Colonic mucosa (tissue), 4 donors: ENCODE measurements at regions not wholly inside any gene's neighbourhood (a gene's known extent, or its start where the extent isn't known, plus 50 kb on each side); places are given as distances from the start of the nearest gene placed in this dataset.

ENCODE experiments used
- DNase-seq: peaks from one replicate; pipeline ENCODE4 v3.0.0-alpha.2; 2020
- H3K27ac ChIP-seq: fragments of 200-600 bp; one replicate; pipeline ENCODE4 v1.8.0; 2021
- H3K27me3 ChIP-seq: fragments of 200-600 bp; one replicate; pipeline ENCODE4 v1.8.0; 2021
- H3K36me3 ChIP-seq: fragments of 200-600 bp; one replicate; pipeline ENCODE4 v1.8.0; 2021
- H3K4me1 ChIP-seq: fragments of 200-600 bp; one replicate; pipeline ENCODE4 v1.8.0; 2021; ENCODE audit warnings: mild to moderate bottlenecking
- H3K4me3 ChIP-seq: fragments of 200-600 bp; one replicate; pipeline ENCODE4 v1.8.0; 2021
- H3K9ac ChIP-seq, 2 donors: one replicate each; pipeline ENCODE4 v1.7.0; 2013; ENCODE audit warnings: control low read depth in 2 of 2, low read depth in 2 of 2, low read length in 2 of 2
- H3K9me3 ChIP-seq: fragments of 200-600 bp; one replicate; pipeline ENCODE4 v1.8.0; 2021
- CTCF ChIP-seq: fragments of 200-600 bp; IDR thresholded peaks from one replicate; pipeline ENCODE4 v1.8.0; 2022; ENCODE audit warnings: antibody characterized with exemption, mild to moderate bottlenecking
- intact Hi-C: fragments of 100-400 bp; cut with DNase I; formaldehyde crosslinking; loops from one replicate; pipeline ENCODE4 v1.14.1; 2022
- donor health status: healthy.
- donor health status: DM: no; HTN: no; CAD: no.
- donor health status: DM: no; HTN: no; CAD: no.

GRCh38 chr13:91169321-91170050, 178.0 kb upstream of the MIR17HG start:
- H3K9me3 ChIP-seq: no peaks in the 10 kb centered on the region
- no peak for DNase-seq
- no peaks in the 10 kb centered on the region for H3K4me1 ChIP-seq
- H3K27me3 ChIP-seq: no peaks in the 10 kb centered on the region
- H3K4me3 ChIP-seq: no peak overlapping the region
- TF ChIP-seq CTCF: no peak
- H3K27ac ChIP-seq: no peak overlapping the region
- H3K36me3 ChIP-seq: no peaks in the 10 kb centered on the region
- intact Hi-C loops: no loop called here
- H3K9ac ChIP-seq: no peak overlapping the region

- no peaks in the 10 kb centered on the region for H3K4me1 ChIP-seq
- intact Hi-C loops: no loop called here
- H3K9me3 ChIP-seq: no peaks in the 10 kb centered on the region
- no peaks in the 10 kb centered on the region for H3K27me3 ChIP-seq
- no peaks in the 10 kb centered on the region for H3K36me3 ChIP-seq
- H3K4me3 ChIP-seq: no peak overlapping the region
- TF ChIP-seq CTCF: no peak
- DNase-seq: no peak
- H3K9ac ChIP-seq: no peak overlapping the region
- H3K27ac ChIP-seq: no peak overlapping the region
These were observed 175.3 kb upstream of the MIR17HG start for GRCh38 chr13:91172160-91172559.

GRCh38 chr13:91174886-91175501, 172.5 kb upstream of the MIR17HG start:
- Histone ChIP-seq H3K27me3 (no peaks in the 10 kb centered on the region), H3K36me3 (no peaks in the 10 kb centered on the region), H3K27ac (no peak overlapping the region), H3K9me3 (no peaks in the 10 kb centered on the region), H3K4me1 (no peaks in the 10 kb centered on the region), H3K9ac (no peak overlapping the region), H3K4me3 (peak overlapping the region; percentile 15)
- no peak for TF ChIP-seq CTCF
- DNase-seq: no peak
- intact Hi-C loops: no loop called here

GRCh38 chr13:91178099-91178498, 169.4 kb upstream of the MIR17HG start:
- Histone ChIP-seq H3K36me3 (no peaks in the 10 kb centered on the region), H3K4me3 (no peak overlapping the region), H3K9me3 (no peaks in the 10 kb centered on the region), H3K27me3 (no peaks in the 10 kb centered on the region), H3K9ac (no peak overlapping the region), H3K4me1 (no peaks in the 10 kb centered on the region), H3K27ac (no peak overlapping the region)
- DNase-seq: no peak
- no peak for TF ChIP-seq CTCF
- intact Hi-C loops: no loop called here

- Histone ChIP-seq H3K4me3 (no peak overlapping the region), H3K27me3 (no peaks in the 10 kb centered on the region), H3K4me1 (no peaks in the 10 kb centered on the region), H3K9ac (no peak overlapping the region), H3K27ac (no peak overlapping the region), H3K9me3 (no peaks in the 10 kb centered on the region), H3K36me3 (no peaks in the 10 kb centered on the region)
- intact Hi-C loops: no loop called here
- no peak for TF ChIP-seq CTCF
- DNase-seq: no peak
These were observed 165.6 kb upstream of the MIR17HG start for GRCh38 chr13:91181892-91182291.
